CD4-positive, alpha-beta T cell treated with Interleukin-1 beta for 1 hour (primary cell): ENCODE measurements at regions not wholly inside any gene's neighbourhood (a gene's known extent, or its start where the extent isn't known, plus 50 kb on each side); places are given as distances from the start of the nearest gene placed in this dataset.
"Not testable (repeated sequence)": the region's sequence is repeated elsewhere in the genome, so short reads cannot be mapped to it uniquely, and the experiment has no call there.

Experiments used
- DNase-seq, 2 donors: peaks; one replicate each; pipeline ENCODE4 v3.0.0-alpha.2; 2020 to 2022

DNA sequence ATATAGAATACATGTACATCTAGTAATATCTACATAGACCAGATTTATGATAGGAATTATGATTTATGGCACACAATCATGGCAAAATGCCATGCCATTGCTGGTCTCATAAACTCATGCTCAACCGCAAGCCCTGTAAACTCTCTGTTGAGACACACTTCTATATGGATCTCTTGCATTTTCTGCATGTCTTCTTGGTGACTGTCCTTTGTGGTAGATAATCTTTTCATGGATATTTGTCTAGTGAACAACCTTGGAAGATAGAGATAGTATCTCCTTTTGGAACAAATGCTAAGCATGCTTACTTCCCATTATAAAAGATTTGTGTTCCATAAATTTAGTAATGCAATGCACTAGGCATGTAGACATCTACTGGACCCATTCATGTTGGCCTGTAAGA lies 328.0 kb downstream of the NAF1 start:
- no peak for DNase-seq

DNA sequence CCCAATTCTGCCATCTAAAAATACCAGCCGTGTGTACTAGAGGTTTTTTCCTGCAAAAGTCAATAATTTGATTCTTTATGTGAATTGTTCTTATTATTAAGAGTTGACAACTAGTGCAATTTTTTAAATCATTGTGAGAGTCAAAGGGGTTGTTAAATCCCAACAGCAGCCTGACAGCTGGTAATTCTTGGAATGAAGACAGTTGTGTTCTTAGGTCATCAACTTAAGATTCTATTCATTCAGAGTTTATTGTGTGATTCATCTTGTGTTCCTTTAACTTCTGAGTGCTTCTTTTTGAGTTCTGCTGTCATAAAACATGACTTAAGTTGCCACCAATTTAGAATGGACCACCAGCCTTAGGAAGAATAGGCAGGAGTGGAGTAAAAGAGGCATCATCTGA lies 329.0 kb downstream of the NAF1 start:
- DNase-seq: no peak

DNA sequence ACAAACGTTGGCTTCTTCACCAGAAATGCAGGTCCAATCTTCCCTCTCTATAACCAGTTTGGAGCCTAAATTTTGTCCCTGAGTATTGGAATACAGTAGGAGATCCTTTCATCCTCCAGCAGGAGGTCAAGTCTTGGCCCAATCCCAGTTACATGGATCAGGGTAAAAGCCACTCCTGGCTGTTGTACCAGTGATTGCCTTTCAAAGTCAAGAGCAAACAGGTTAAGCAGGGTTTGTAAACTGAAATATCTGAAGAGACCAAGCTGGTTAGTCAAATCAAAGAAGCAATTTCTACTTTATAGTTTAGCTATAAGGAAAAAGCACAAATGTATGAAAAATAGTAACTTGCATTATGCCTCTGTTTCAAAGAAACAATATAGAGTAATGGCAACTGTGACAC lies 329.4 kb downstream of the NAF1 start:
- DNase-seq: no peak

DNA sequence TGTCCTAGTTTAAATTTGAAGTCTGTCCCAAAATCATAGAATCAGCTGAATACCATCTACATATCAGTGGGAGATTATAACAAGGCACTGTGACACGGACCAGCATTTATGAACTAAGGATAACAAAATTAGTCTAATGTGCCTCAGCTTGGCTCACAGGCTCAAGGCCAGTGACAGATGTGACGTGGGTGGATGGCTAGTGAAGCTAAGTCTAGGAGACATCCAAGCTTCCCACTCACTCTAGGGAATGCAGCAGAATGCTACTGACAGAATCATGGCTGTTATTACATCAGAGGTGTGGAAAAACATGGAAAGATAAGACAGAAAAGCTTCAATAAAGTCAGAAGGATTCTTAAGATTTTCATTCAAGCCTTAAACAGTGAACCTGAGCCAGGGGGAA lies 329.9 kb downstream of the NAF1 start:
- DNase-seq: no peak

DNA sequence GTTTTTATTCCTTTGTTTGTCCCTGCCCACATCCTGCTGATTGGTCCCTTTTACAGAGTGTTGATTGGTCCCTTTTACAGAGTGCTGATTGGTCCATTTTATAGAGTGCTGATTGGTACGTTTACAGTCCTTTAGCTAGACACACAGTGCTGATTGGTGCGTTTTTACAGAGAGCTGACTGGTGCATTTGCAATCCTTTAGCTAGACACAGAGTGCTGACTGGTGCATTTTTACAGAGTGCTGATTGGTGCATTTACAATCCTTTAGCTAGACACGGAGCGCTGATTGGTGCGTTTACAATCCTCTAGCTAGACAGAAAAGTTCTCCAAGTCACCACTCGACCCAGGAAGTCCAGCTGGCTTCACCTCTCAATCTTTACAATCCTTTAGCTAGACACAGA lies 330.4 kb downstream of the NAF1 start:
- DNase-seq: not testable (repeated sequence)

DNA sequence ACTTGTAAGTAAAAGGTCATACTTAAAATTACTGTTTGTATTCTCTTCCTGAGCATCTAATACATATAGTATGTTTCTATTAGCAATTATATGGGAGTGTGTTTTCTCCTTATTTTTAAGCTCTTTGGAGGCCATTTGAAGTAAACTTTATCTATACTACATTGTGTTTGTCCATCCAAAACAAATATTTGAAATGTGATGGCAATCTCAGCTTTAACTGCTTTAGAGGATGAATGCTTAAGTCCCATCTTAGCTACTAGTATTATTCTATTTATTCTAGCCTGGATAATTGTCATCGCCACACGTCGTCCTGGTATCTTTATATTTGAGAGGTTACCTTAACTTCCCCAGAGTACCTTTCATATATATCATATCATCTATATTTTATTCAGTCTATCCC lies 335.8 kb downstream of the NAF1 start:
- no peak for DNase-seq

DNA sequence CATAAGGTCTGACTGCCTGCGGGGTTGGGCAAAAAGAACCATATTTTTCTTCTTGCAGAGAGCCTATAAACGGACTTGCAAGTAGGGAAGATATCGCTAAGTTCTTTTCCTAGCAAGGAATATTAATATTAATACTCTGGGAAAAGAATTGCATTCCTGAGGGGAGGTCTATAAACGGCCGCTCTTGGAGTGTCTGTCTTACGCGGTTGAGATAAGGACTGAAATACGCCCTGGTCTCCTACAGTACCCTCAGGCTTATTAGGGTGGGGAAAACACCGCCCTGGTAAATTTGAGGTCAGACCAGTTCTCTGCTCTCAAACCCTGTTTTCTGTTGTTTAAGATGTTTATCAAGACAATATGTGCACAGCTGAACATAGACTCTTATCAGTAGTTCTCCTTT lies 349.3 kb downstream of the NAF1 start:
- DNase-seq: not testable (repeated sequence)

DNA sequence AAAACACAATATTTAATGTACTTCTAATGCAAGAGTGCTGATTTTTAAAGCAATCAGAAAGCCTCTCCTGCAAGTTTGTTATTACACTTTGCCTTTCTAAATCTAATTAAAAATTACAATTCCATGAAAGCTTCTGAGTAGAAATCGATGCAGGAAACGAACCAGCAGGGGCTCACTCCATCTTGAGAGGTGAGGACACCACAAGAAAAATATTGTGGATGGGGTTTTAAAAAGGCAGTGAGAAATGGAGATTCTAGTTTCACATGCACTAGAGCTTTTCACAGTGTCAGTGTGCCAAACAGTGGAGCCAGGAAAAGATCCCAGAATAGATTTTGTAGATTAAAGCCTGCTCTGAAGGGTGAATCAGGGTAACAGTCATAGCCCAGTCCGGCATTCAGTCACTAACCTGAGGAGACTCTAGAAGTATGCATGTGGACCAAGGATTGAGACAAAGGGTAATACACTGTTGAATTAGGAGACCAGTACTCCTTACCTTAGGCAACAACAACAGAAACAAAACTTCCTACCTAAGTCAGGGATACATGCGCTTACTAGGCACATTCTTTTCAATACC lies 362.3 kb downstream of the NAF1 start:
- no peak for DNase-seq

DNA sequence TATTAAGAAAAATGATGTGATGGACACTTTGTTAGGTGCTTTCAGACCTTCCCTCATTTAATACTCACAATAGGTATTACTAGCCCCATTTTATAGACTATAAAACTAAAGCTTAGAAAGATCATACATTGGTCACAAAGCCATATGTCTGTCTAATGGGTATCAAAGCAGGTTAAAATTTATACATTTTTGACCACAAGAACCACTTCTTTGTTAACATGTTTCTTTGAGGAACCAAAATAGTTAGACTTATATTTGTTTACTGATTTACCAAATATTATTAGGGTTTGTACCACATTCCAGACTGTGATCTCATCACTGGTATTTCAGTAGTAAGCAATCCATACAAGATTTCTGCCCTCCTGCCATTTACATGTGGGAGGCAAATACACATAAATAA lies 363.3 kb downstream of the NAF1 start:
- no peak for DNase-seq

DNA sequence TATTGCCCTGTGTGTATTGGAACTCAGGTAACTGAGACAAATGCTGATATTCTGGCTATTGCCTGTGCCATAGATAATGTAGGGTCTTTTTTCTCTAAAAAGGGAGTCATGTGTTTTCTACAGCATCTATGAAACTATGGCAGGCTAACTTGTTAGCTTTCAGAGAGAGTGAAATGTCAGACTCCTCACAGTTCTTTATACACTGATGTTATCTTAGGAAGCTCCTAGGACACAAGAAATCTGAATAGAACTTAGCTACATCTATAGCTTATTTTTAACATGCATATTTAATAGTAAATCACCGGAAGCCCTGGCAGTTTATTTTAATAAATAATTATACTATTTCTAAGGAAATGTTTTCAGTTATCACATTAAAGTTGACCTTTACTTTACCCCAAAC lies 369.6 kb downstream of the NAF1 start:
- DNase-seq: no peak

DNA sequence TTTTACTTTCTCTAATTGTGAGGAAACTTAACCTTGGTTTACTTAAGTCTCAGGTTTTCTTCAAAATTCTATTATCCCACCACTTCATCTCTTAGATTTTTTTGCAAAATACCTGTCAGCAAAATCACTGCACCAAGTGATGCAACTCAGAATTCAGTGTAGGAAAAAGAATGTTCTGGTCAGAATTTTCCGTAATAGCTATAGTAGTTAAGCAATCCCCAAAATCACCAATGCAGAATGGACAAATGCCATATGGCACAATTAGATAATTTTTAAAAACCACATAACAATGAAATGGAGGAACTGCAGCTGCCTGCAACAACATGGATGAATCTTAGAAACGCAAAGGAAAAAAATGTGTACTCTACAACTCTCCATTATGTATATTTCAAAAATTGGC lies 373.1 kb downstream of the NAF1 start:
- DNase-seq: no peak

DNA sequence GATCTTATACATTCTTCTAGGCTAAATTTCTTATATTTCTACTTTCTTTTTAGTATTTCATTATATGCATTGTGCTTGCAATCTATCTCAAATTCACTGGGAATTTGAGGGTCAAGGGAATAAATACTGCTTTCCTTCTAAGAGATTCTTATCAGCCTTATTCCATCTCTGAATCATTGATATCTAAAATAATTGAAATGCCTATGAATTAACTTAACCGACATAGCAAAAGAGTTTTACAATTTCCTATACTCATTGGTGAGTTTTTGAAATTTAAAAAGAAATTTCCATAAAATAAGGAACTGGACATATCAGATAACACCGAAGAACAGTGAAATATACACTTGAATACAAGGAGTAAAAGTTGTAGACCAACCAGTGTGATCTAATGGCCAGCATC lies 373.7 kb downstream of the NAF1 start:
- DNase-seq: no peak

DNA sequence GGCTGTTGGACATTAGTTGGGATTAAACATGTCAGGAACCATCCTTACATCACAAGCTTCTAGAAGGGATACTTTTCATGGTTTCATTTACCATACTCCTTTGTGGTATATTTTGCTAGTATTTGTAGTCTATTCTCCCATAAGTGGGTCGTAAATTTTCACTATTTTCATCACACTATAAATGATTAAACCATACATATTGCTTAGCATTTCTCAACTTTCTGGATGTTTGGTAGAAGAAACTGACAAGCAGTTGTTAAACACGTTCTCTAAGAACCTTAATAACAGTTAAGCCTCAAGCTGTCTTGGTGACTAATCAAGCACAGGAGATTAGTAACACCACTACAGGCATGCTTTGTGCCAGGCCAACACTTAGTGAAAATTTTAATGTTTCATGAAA lies 375.5 kb downstream of the NAF1 start:
- DNase-seq: no peak

DNA sequence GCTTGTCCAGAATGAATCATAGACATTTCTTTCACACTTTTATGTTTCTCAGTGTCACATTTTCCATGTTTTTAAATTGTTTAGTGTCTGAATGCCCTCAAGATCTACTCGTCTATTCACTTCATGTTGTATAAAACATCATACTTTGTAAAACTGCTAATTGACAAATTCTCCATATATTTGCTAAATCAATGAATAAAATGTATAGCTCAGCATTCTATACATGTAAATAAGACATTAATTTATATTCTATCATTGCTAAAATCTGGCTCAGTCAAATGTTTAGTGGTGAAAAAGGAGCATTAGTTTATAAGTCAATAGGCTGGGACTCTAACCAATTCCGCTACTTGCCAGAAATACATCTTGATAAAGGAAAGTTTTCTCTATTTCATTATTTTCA lies 379.6 kb downstream of the NAF1 start:
- DNase-seq: no peak

DNA sequence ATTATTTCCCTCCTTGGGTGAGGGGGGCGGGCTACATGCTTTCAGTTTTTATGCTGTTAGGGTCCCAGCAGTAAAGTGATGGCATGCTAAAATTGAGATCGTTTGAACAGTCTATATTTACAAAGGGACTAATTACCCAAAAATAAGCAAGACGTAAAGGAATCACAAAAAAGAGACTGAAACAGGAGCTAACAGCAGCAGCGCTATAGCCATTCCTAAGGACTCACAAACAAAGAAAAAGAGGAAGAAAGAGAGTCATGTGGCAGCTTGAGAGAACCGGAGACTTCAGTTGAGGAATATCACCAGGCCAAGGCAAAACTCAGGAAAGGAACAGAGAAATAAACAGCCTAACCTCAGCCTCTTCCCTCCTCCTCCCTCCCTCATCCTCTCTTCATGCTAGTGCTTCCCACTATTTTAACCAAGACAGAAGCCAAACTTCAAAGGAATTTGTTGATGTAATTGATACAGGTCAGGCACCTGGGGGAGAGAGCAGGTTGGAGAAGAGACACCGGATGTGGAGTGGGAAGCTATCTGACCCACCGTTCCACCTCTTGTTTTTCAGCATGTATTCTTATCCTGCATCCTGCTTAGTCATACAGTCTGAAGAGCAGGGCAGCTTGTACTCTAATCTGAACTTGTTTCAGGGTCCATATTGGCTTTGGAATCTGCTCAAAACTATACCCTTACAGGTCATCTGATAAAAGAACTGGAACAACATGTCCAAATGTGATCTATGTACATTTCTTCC lies 383.7 kb downstream of the NAF1 start:
- DNase-seq: no peak

DNA sequence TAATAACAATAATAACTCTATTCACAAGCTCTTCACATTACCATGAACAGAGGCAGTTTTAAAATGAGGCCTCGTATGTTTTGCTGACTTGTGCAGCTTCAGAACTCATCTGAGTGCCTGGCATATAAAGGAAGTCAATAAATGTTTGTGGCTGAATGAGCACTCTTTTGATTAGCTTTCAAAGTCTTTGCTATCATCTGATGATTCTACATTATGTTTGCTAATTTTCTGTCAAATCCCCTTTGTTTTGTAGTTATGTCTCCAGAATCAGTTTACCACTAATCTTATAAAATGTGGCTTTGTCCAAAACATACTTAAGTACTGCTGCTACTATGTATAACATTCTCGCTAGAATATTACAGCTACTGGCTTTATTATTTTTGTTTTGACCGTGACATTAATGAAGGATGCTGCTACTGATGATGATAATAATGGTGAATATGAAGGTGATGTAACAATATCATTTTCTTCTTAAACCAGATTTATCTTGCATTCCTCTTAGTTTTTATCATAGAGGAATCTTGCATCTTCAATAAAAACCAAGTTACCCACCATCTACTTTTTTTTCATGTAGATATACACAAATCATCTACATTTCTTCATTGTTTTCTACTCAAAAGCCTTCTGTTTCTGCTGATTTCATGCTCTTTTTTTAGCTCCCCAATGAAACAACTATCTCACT lies 384.5 kb downstream of the NAF1 start:
- no peak for DNase-seq

DNA sequence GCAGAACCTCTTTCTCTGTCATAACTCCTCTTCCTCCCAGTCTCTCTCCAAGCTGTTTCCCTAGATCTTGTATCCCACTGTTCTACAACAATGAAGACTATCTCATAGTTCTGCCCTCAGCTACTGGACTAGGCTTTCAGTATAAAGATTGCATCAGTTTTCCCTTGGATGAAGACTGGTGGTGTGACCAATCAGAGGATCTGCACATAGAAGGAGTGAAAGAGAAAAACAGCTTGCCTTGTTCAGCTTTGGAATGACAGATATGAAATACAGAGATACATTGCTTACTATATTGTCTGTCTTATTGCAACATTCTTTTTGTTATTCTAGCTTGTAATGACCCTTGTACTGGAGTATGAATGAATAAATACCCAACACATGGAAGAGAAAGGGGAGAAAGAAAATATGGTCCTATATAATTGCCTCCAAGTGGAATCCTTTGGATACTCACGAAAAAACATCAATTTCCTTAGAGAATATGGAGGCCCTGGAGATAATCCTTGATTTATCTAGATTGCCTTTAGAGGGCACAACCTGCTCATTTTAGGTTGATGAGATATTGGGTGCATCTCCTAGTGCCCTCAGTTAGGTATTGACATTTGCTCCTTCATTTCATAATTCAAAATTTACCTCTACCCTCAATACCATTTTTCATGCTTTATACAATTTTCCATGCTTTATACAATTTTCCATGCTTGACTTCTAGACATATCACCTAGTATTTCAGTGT lies 395.8 kb downstream of the NAF1 start:
- DNase-seq: no peak

DNA sequence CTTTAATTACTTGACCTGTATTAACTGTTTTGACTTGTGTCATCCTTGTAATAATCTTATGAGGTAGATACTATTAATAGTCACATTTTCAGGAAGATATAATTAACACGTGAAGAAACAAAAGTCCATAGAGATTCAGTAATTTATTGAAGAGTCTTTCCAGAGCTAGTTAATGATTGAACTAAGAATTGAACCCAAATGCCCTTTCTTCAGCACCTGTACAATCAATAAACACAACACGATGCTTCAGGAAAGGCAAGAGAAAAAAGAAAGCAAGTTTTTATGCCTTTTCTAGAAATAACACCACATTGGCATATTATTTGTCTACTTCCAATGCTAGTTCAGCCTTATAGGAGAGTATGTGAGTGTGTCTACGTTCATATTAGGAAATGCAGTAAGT lies 399.6 kb downstream of the NAF1 start:
- DNase-seq: no peak

DNA sequence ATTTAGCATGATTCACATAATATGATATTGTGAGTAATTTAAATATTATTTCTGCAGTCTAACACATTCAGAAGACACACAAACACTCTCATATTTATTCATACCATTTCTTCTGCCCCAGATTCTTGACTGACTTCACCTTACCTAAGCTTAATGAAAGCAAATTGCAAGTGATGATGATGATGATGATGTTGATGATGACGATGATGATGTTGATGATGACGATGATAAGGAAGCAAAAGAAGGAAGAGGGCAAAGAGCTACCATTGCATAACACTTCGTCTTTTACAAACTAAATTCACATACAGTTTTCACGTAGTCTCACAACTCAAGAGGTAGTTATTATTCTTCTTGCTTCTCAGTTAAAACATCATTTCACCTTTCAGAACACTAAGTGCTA lies 404.7 kb downstream of the NAF1 start:
- no peak for DNase-seq

DNA sequence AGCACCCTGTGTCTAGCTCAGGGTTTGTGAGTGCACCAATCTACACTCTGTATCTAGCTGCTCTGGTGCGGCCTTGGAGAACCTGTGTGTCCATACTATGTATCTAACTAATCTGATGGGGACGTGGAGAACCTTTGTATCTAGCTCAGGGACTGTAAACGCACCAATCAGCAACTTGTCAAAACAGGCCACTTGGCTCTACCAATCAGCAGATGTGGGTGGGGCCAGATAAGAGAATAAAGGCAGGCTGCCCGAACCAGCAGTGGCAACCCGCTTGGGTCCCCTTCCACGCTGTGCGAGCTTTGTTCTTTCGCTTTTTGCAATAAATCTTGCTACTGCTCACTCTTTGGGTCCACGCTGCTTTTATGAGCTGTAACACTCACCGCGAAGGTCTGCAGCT lies 426.5 kb downstream of the NAF1 start:
- DNase-seq: not testable (repeated sequence)

DNA sequence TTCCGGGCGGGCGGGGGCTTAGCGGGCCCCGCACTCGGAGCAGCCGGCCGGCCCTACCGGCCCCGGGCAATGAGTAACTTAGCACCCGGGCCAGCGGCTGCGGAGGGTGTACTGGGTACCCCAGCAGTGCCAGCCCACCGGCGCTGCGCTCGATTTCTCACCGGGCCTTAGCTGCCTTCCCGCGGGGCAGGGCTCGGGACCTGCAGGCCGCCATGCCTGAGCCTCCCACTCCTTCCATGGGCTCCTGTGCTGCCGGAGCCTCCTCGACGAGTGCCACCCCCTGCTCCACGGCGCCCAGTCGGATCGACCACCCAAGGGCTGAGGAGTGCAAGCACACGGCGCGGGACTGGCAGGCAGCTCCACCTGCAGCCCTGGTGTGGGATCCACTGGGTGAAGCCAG lies 427.1 kb downstream of the NAF1 start:
- not testable (repeated sequence) for DNase-seq

DNA sequence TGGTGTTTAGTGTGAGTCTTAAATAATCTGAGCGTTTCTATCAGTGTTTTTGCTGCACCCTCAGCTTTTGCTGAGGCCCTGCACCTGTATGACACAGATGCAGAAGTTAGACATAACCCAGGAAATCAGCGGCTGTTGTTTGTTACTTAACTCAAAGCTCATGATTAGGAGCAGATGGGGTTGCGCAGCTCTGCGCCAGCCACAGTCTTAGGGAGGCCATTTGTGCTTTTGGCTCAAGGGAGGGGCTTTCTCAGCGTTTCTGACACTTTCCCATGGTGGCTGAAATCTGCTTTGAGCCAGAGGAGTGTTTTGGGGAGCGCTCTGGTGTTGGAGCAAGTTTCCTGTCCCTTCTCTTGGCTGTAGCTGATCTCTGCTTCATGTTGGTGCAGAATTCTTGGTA lies 433.8 kb downstream of the NAF1 start:
- DNase-seq: no peak

DNA sequence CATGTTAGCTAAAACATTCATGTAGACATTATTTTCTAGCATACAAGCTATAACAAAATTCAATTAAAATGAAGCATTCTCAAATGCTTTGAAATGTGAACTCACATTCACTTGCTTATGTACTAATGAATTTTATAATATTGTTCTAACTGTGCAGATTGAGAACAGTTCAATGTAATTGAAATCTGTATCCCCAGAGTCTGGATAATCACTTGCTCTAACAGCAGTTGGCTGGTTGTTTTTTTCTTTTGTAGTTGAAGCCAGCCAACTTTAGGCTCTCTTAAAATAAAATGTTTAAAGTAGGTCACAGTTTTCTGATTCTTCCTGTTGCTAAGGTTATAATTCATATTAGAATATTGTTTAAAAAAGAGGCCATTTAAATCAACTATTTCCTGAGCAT lies 438.9 kb downstream of the NAF1 start:
- DNase-seq: no peak

DNA sequence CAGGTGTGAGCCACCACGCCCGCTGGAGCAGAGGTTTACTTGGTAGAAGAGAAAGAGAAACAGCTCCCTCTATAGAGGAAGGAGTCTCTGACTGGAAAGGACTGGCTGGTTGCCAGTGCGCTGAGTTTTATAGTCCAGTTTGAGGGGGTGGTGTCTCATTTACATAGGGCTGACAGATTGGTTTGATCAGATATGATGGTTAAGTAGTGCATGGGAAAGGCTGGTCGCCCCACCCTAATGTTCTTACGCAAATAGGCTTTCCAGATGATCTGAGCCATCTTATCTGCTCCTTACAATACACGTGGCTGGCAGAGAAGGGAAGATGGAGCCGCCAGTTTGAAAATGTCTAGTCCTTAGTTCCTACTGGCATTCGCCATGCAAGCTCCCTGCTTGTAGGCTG lies 439.5 kb downstream of the NAF1 start:
- DNase-seq: no peak
